ENCODE measurements at regions not wholly inside any gene's neighbourhood (a gene's known extent, or its start where the extent isn't known, plus 50 kb on each side); places are given as distances from the start of the nearest gene placed in this dataset.

GRCh38 chr10:83647526-83647925 is 491.8 kb upstream of the GHITM start:
- TF ChIP-seq CTCF (IDR thresholded peaks at IDR 0.05) = no peak
- TF ChIP-seq POLR2A (IDR thresholded peaks at IDR 0.05) = no peak
